PC-3 (cell line): ENCODE measurements at regions not wholly inside any gene's neighbourhood (a gene's known extent, or its start where the extent isn't known, plus 50 kb on each side); places are given as distances from the start of the nearest gene placed in this dataset.

ENCODE experiments used
- ATAC-seq: fragments of 200-7000 bp; cut with Tn5 transposase; 2 replicates; pipeline ENCODE4 v1.9.1; 2020; ENCODE audit warnings: mild to moderate bottlenecking, moderate library complexity
- BruUV-seq: library from RNA; stranded (reverse); fragments of 400-500 nt; replicated peaks from 2 replicates; lab custom pipeline; 2021; lab: Mats Ljungman, UMichigan
- CTCF ChIA-PET: fragments of 300-600 bp; sonication (Branson Sonifier 250); formaldehyde crosslinking; loops from one replicate; lab custom pipeline; 2022; ENCODE audit warnings: antibody characterized with exemption; lab: Charles Lee
- POLR2A ChIA-PET: fragments of 300-600 bp; sonication (Branson Sonifier 250); formaldehyde crosslinking; loops from one replicate; lab custom pipeline; 2022; ENCODE audit warnings: antibody characterized with exemption; ENCODE audit not compliant: unreplicated experiment; lab: Charles Lee
- DNase-seq: peaks from one replicate; pipeline ENCODE4 v3.0.0-alpha.2; 2015
- H2AFZ ChIP-seq: fragments of 300-600 bp; sonication (generic); 2 replicates; pipeline ENCODE4 v1.6.0; 2016; ENCODE audit warnings: antibody characterized with exemption, low read length
- H3F3A ChIP-seq: fragments of 300-600 bp; sonication (generic); one replicate; pipeline ENCODE4 v1.6.0; 2017; ENCODE audit warnings: antibody characterized with exemption, low read length, control low read depth, mild to moderate bottlenecking; ENCODE audit not compliant: unreplicated experiment
- H3K27ac ChIP-seq: fragments of 300-600 bp; sonication (generic); 2 replicates; pipeline ENCODE4 v1.5.1; 2016; ENCODE audit warnings: mild to moderate bottlenecking, low read length
- H3K27me3 ChIP-seq: fragments of 300-600 bp; sonication (generic); 2 replicates; pipeline ENCODE4 v1.6.1; 2016; ENCODE audit warnings: low read length, mixed read lengths
- H3K36me3 ChIP-seq: fragments of 300-600 bp; sonication (generic); 2 replicates; pipeline ENCODE4 v1.6.1; 2016; ENCODE audit warnings: low read depth, mixed run types, low read length, mixed read lengths
- H3K4me1 ChIP-seq: fragments of 300-600 bp; sonication (generic); 2 replicates; pipeline ENCODE4 v1.5.1; 2016; ENCODE audit warnings: low read length; ENCODE audit not compliant: insufficient read depth
- H3K4me2 ChIP-seq: fragments of 300-600 bp; sonication (generic); 2 replicates; pipeline ENCODE4 v1.6.0; 2016; ENCODE audit warnings: low read length
- H3K4me3 ChIP-seq: fragments of 300-600 bp; sonication (generic); 2 replicates; pipeline ENCODE4 v1.5.1; 2016; ENCODE audit warnings: mild to moderate bottlenecking, low read length, mixed read lengths
- H3K79me2 ChIP-seq: fragments of 300-600 bp; sonication (generic); 2 replicates; pipeline ENCODE4 v1.6.1; 2017; ENCODE audit warnings: low read length, mixed read lengths
- H3K9ac ChIP-seq: fragments of 300-600 bp; sonication (generic); 2 replicates; pipeline ENCODE4 v1.6.0; 2016; ENCODE audit warnings: mild to moderate bottlenecking, low read length
- H3K9me2 ChIP-seq: fragments of 300-600 bp; sonication (generic); replicated peaks from 2 replicates; pipeline ENCODE4 v1.6.1; 2016; ENCODE audit warnings: mixed run types, low read length, mixed read lengths
- H3K9me3 ChIP-seq: fragments of 300-600 bp; sonication (generic); 2 replicates; pipeline ENCODE4 v1.6.1; 2016; ENCODE audit warnings: low read length, mixed read lengths
- H4K20me1 ChIP-seq: fragments of 300-600 bp; sonication (generic); 2 replicates; pipeline ENCODE4 v1.6.1; 2016; ENCODE audit warnings: low read length, mixed read lengths
- CTCF ChIP-seq: fragments of 300-600 bp; sonication (generic); conservative IDR thresholded peaks from 2 replicates; pipeline ENCODE4 v1.5.1; 2017; ENCODE audit warnings: antibody characterized with exemption, low read depth, mild to moderate bottlenecking, low read length
- EZH2 ChIP-seq: fragments of 300-600 bp; sonication (generic); IDR thresholded peaks from one replicate; pipeline ENCODE4 v1.6.1; 2017; ENCODE audit warnings: antibody characterized with exemption, mild to moderate bottlenecking, low read length; ENCODE audit not compliant: unreplicated experiment
- EZH2phosphoT487 ChIP-seq: fragments of 300-600 bp; sonication (generic); IDR thresholded peaks from 2 replicates; pipeline ENCODE4 v1.6.1; 2018; ENCODE audit warnings: mild to moderate bottlenecking, antibody characterized with exemption, low read length, borderline replicate concordance
- intact Hi-C: fragments of 100-400 bp; cut with micrococcal nuclease; formaldehyde crosslinking; loops from 2 replicates; pipeline ENCODE4 v1.9.0; 2023

- Histone ChIP-seq H3K27ac (no peak overlapping the region), H3F3A (no peaks in the 10 kb centered on the region), H3K4me2 (no peak overlapping the region), H3K79me2 (0 out of 2 replicates have a peak, but pooled peaks cover 5% of the 10 kb centered on the region), H4K20me1 (peaks cover 3% of the 10 kb centered on the region; the same call in 1 of the 2 replicates), H3K9me2 (no peaks in the 10 kb centered on the region), H3K9me3 (no peaks in the 10 kb centered on the region), H3K9ac (no peak overlapping the region), H3K4me3 (no peak overlapping the region), H3K27me3 (no peaks in the 10 kb centered on the region), H3K36me3 (no peaks in the 10 kb centered on the region), H3K4me1 (no peaks in the 10 kb centered on the region), H2AFZ (no peak overlapping the region)
- intact Hi-C loops = no loop called here
- ATAC-seq (no peak), DNase-seq (no peak)
- BruUV-seq = no TSS peak
- ChIA-PET CTCF (no interaction called here), POLR2A (no interaction called here)
- no peak for TF ChIP-seq EZH2
- TF ChIP-seq CTCF = no peak
- TF ChIP-seq EZH2phosphoT487 = no peak
Measured at GRCh38 chr16:85232369-85233142, 120.3 kb upstream of the CIBAR2 start.

- no peak for ATAC-seq
- Histone ChIP-seq H3K4me1 (no peaks in the 10 kb centered on the region), H4K20me1 (peaks cover 3% of the 10 kb centered on the region; the same call in 1 of the 2 replicates), H3K9me3 (no peaks in the 10 kb centered on the region), H3K9me2 (no peaks in the 10 kb centered on the region), H3K4me3 (no peak overlapping the region), H3K4me2 (no peak overlapping the region), H3K27ac (no peak overlapping the region), H2AFZ (no peak overlapping the region), H3F3A (no peaks in the 10 kb centered on the region), H3K79me2 (0 out of 2 replicates have a peak, but pooled peaks cover 5% of the 10 kb centered on the region), H3K27me3 (no peaks in the 10 kb centered on the region), H3K9ac (no peak overlapping the region), H3K36me3 (no peaks in the 10 kb centered on the region)
- no TSS peak for BruUV-seq
- intact Hi-C loops = no loop called here
- TF ChIP-seq EZH2phosphoT487 = no peak
- no peak for TF ChIP-seq CTCF
- TF ChIP-seq EZH2 = no peak
- ChIA-PET POLR2A (no interaction called here), CTCF (no interaction called here)
- DNase-seq = no peak
Measured at GRCh38 chr16:85233516-85233915, 121.2 kb upstream of the CIBAR2 start.
